DND-41 (cell line): ENCODE measurements at regions not wholly inside any gene's neighbourhood (a gene's known extent, or its start where the extent isn't known, plus 50 kb on each side); places are given as distances from the start of the nearest gene placed in this dataset.

Source experiments
- ATAC-seq: fragments of 200-7000 bp; cut with Tn5 transposase; 3 replicates; pipeline ENCODE4 v1.9.1; 2021; ENCODE audit warnings: low read depth; ENCODE audit not compliant: insufficient read depth
- DNase-seq: peaks from one replicate; pipeline ENCODE4 v3.0.0-alpha.2; 2020
- H2AFZ ChIP-seq: 2 replicates; pipeline ENCODE4 v1.6.0; 2012; ENCODE audit warnings: low read depth, low read length
- H3K27ac ChIP-seq: 2 replicates; pipeline ENCODE4 v1.5.1; 2012; ENCODE audit warnings: low read length, inconsistent platforms
- H3K27me3 ChIP-seq: fragments of 200-600 bp; sonication (generic); 2 replicates; pipeline ENCODE4 v1.6.0; 2012; ENCODE audit warnings: low read length, mild to moderate bottlenecking, inconsistent platforms; ENCODE audit not compliant: insufficient read depth, poor library complexity
- H3K36me3 ChIP-seq: 2 replicates; pipeline ENCODE4 v1.5.1; 2012; ENCODE audit warnings: low read length, inconsistent platforms; ENCODE audit not compliant: insufficient read depth
- H3K4me1 ChIP-seq: 2 replicates; pipeline ENCODE4 v1.5.1; 2012; ENCODE audit warnings: mild to moderate bottlenecking, low read length; ENCODE audit not compliant: insufficient read depth
- H3K4me2 ChIP-seq: 2 replicates; pipeline ENCODE4 v1.6.0; 2012; ENCODE audit warnings: mild to moderate bottlenecking, moderate library complexity, low read length, inconsistent platforms; ENCODE audit not compliant: insufficient read depth
- H3K4me3 ChIP-seq, 2 experiments: fragments of 200-600 bp in 1 of 2; shearing (Covaris generic) in 1 of 2; 2 replicates each; pipeline ENCODE4 v1.5.1; 2012 to 2016; ENCODE audit warnings: inconsistent platforms in 2 of 2, low read length in 2 of 2, mild to moderate bottlenecking in 2 of 2, low read depth in 1 of 2, moderate library complexity in 1 of 2
- H3K79me2 ChIP-seq: 2 replicates; pipeline ENCODE4 v1.6.0; 2012; ENCODE audit warnings: low read length, inconsistent platforms; ENCODE audit not compliant: insufficient read depth
- H3K9ac ChIP-seq: 2 replicates; pipeline ENCODE4 v1.6.0; 2012; ENCODE audit warnings: low read depth, mild to moderate bottlenecking, inconsistent platforms, low read length, moderate library complexity
- H3K9me3 ChIP-seq: 2 replicates; pipeline ENCODE4 v1.5.1; 2012; ENCODE audit warnings: low read length, moderate library complexity, mild to moderate bottlenecking, inconsistent platforms; ENCODE audit not compliant: insufficient read depth, severe bottlenecking
- H4K20me1 ChIP-seq: 2 replicates; pipeline ENCODE4 v1.6.0; 2012; ENCODE audit warnings: low read length; ENCODE audit not compliant: insufficient read depth
- CTCF ChIP-seq: IDR thresholded peaks from 2 replicates; pipeline ENCODE4 v1.5.1; 2012; ENCODE audit warnings: borderline replicate concordance, low read length, moderate library complexity, mild to moderate bottlenecking; ENCODE audit not compliant: poor library complexity, severe bottlenecking; ENCODE audit errors: extremely low read depth
- EZH2 ChIP-seq: IDR thresholded peaks from 3 replicates; pipeline ENCODE4 v1.6.1; 2012; ENCODE audit warnings: borderline replicate concordance, low read depth, mild to moderate bottlenecking, moderate library complexity, low read length, inconsistent platforms; ENCODE audit not compliant: severe bottlenecking

GRCh38 chr10:83254698-83255097 lies 884.6 kb upstream of the GHITM start:
- TF ChIP-seq EZH2 (no peak), CTCF (no peak)
- ATAC-seq (no peak), DNase-seq (no peak)
- H3K4me3 ChIP-seq: no peak overlapping the region
- no peak overlapping the region for H3K27ac ChIP-seq
- H2AFZ ChIP-seq: no peak overlapping the region
- H3K4me2 ChIP-seq: no peak overlapping the region
- no peaks in the 10 kb centered on the region for H3K36me3 ChIP-seq
- H3K27me3 ChIP-seq: no peaks in the 10 kb centered on the region
- H3K9ac ChIP-seq: no peak overlapping the region
- no peaks in the 10 kb centered on the region for H3K79me2 ChIP-seq
- H4K20me1 ChIP-seq: no peaks in the 10 kb centered on the region
- H3K4me1 ChIP-seq: no peaks in the 10 kb centered on the region
- H3K9me3 ChIP-seq: no peaks in the 10 kb centered on the region

DNA sequence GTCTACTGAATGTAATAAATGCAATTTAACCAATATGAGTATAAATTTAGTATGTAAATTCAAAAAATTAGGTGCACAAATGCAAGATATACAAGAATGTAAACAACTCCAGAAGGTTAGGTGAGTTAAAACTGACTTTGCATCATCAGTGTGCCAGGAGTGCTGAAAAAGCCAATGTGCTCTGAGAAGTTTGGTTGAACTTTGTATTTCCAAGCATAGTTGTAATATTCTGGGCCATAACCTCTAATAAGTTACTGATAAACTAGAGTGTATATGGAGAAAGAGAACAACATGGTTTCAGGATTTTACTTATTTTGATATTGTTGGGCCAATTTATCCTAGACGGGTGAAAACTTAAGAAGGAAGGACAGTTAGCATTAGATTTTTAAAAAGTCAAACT lies 876.9 kb upstream of the GHITM start:
- DNase-seq: no peak
- no peaks in the 10 kb centered on the region for H3K4me1 ChIP-seq
- H3K9ac ChIP-seq: no peak overlapping the region
- H3K27me3 ChIP-seq: no peaks in the 10 kb centered on the region
- ATAC-seq: no peak
- no peaks in the 10 kb centered on the region for H3K9me3 ChIP-seq
- TF ChIP-seq EZH2 (no peak), CTCF (no peak)
- no peak overlapping the region for H3K27ac ChIP-seq
- H3K36me3 ChIP-seq: no peaks in the 10 kb centered on the region
- no peak overlapping the region for H3K4me3 ChIP-seq
- H3K79me2 ChIP-seq: no peaks in the 10 kb centered on the region
- H2AFZ ChIP-seq: no peak overlapping the region
- no peaks in the 10 kb centered on the region for H4K20me1 ChIP-seq
- H3K4me2 ChIP-seq: no peak overlapping the region

- Histone ChIP-seq H3K4me2 (no peak overlapping the region), H3K27me3 (no peaks in the 10 kb centered on the region), H3K4me1 (no peaks in the 10 kb centered on the region), H3K9me3 (no peaks in the 10 kb centered on the region), H3K27ac (no peak overlapping the region), H3K4me3 (no peak overlapping the region), H3K36me3 (no peaks in the 10 kb centered on the region), H3K9ac (no peak overlapping the region), H3K79me2 (no peaks in the 10 kb centered on the region), H2AFZ (no peak overlapping the region), H4K20me1 (no peaks in the 10 kb centered on the region)
- DNase-seq (no peak), ATAC-seq (no peak)
- no peak for TF ChIP-seq EZH2
- TF ChIP-seq CTCF: no peak
Observed at GRCh38 chr10:83272666-83273434, 866.5 kb upstream of the GHITM start.

DNA sequence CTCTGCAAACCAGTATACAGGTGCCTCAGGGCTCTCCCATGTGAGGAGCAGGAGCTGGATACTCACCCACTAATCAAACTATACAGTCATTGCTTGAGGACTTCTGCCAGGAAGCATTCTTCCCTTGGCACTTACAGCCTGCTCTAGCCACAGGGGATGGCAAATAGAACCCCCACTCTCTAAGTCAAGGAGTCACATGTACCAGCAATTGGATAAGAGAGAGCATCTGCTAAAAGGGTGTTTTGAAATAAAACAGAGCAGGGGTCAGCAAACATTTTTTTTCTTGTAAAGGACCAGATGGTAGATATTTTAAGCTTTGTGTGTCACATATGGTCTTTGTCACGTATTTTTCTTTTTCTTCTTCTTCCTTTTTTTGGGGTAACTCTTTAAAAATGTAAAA lies 865.2 kb upstream of the GHITM start:
- DNase-seq: no peak
- no peak overlapping the region for H2AFZ ChIP-seq
- no peak overlapping the region for H3K4me3 ChIP-seq
- no peak overlapping the region for H3K27ac ChIP-seq
- H3K27me3 ChIP-seq: no peaks in the 10 kb centered on the region
- no peaks in the 10 kb centered on the region for H3K79me2 ChIP-seq
- no peaks in the 10 kb centered on the region for H3K9me3 ChIP-seq
- no peak overlapping the region for H3K9ac ChIP-seq
- no peak overlapping the region for H3K4me2 ChIP-seq
- no peaks in the 10 kb centered on the region for H4K20me1 ChIP-seq
- TF ChIP-seq CTCF (no peak), EZH2 (no peak)
- H3K36me3 ChIP-seq: no peaks in the 10 kb centered on the region
- no peak for ATAC-seq
- no peaks in the 10 kb centered on the region for H3K4me1 ChIP-seq
